Stimulated activated naive B cell treated with anti-CD40 and anti-IgM and Interleukin-4, amounts not matched to agents 10 μg/mL and 1 μg/mL and 100 μg/mL, for 72 hours (primary cell): ENCODE measurements at regions not wholly inside any gene's neighbourhood (a gene's known extent, or its start where the extent isn't known, plus 50 kb on each side); places are given as distances from the start of the nearest gene placed in this dataset.
A peak's percentile ranks its signal among the peaks of the same experiment; 100 is the strongest.
"Not testable (repeated sequence)": the region's sequence is repeated elsewhere in the genome, so short reads cannot be mapped to it uniquely, and the experiment has no call there.

Source experiments
- ATAC-seq, 2 donors: fragments of 150-1000 bp; cut with Tn5 transposase; replicated peaks; 2 replicates each; pipeline ENCODE4 v1.10.0; 2021; ENCODE audit warnings: moderate library complexity in 1 of 2
- DNase-seq: peaks from one replicate; pipeline ENCODE4 v3.0.0; 2021
- H3K27ac Mint-ChIP-seq: one replicate; pipeline ENCODE4 v1.8.0; 2022; ENCODE audit warnings: mild to moderate bottlenecking, mixed read lengths
- H3K27me3 Mint-ChIP-seq, 2 donors: one replicate each; pipeline ENCODE4 v1.8.0; 2022; ENCODE audit warnings: mixed read lengths in 2 of 2
- H3K36me3 Mint-ChIP-seq, 2 donors: one replicate each; pipeline ENCODE4 v1.8.0; 2022; ENCODE audit warnings: mixed read lengths in 2 of 2, mild to moderate bottlenecking in 1 of 2
- H3K4me1 Mint-ChIP-seq, 2 donors: one replicate each; pipeline ENCODE4 v1.8.0; 2022; ENCODE audit warnings: mixed read lengths in 2 of 2, mild to moderate bottlenecking in 1 of 2
- H3K4me3 Mint-ChIP-seq, 2 donors: one replicate each; pipeline ENCODE4 v1.8.0; 2022; ENCODE audit warnings: mild to moderate bottlenecking in 2 of 2, mixed read lengths in 2 of 2, moderate library complexity in 1 of 2
- H3K9me3 Mint-ChIP-seq, 2 donors: one replicate each; pipeline ENCODE4 v1.8.0; 2022; ENCODE audit warnings: mixed read lengths in 2 of 2, mild to moderate bottlenecking in 1 of 2

DNA sequence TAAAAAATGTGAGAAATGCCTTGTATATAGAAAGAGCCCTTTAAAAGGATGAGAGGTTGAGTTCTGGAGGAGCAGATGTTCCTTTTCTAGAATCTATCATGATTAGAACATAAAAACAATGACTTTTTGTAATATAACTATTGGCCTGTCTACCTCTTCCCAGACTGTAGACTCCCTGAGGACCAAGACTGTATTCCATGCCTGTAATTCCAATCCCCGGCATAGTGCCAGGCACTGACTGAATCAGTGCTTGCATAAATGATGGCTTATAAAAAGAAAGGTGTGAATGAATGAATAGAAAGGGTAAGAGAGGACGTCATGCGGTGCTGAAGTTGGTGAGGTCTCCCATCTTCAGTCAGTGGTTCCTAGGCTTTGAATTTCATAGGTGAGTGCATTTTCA is 92.6 kb upstream of the GDNF start:
- H3K9me3 Mint-ChIP-seq: peaks cover 1 to 6% of the 10 kb centered on the region in 2 donors
- H3K4me3 Mint-ChIP-seq: no peak overlapping the region
- no peaks in the 10 kb centered on the region for H3K27me3 Mint-ChIP-seq
- H3K27ac Mint-ChIP-seq: no peak overlapping the region
- DNase-seq (no peak), ATAC-seq (no peak)
- no peaks in the 10 kb centered on the region for H3K36me3 Mint-ChIP-seq
- no peaks in the 10 kb centered on the region for H3K4me1 Mint-ChIP-seq

DNA sequence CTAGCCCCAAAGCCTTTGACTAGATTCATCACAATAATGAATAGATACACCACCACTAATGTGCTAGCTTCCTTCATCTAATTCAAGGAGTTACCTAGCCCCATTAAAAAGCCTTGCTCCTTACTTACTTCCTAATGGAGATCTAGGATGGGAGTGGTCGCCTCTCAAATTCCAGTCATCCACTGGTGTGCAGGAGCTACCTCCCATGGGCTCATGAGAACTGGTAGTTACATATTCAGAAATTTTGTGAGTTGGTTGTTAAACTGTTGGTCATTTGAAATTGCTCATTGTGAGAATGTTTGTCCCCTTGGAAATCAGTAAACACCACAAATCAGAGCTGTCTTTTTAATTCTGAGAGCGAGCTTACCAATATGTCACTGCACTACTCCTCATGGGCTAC is 91.7 kb upstream of the GDNF start:
- ATAC-seq: no peak
- H3K9me3 Mint-ChIP-seq: peaks cover 1 to 6% of the 10 kb centered on the region in 2 donors

DNA sequence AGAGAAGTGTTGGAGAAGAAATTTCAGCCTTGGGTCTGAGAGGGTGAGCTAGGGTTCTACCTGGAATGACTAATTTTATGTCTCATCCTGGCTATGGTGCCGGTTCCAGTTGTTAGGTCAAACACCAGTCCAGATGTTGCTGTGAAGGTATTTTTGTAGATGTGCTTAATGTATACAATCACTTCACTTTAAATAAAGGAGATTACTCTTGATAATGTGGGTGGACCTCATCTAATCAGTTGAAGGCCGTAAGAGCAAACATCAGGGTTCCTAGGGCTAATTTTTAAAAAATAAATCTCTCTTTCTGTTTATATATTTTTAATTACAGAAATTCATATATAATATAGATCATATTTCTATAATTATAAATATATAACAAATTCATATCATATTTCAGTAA is 90.5 kb upstream of the GDNF start:
- Mint-ChIP-seq H3K27me3 (peaks cover 7% of the 10 kb centered on the region in 2 donors), H3K4me3 (no peak overlapping the region), H3K36me3 (no peaks in the 10 kb centered on the region), H3K4me1 (no peaks in the 10 kb centered on the region), H3K9me3 (peaks cover 1 to 6% of the 10 kb centered on the region in 2 donors), H3K27ac (no peak overlapping the region)
- ATAC-seq (no peak), DNase-seq (no peak)

More for the DNA sequence above, 91.7 kb upstream of the GDNF start:
- H3K27ac Mint-ChIP-seq: no peak overlapping the region
- H3K36me3 Mint-ChIP-seq: no peaks in the 10 kb centered on the region
- H3K4me3 Mint-ChIP-seq: no peak overlapping the region
- no peaks in the 10 kb centered on the region for H3K4me1 Mint-ChIP-seq
- no peaks in the 10 kb centered on the region for H3K27me3 Mint-ChIP-seq
- DNase-seq: no peak

DNA sequence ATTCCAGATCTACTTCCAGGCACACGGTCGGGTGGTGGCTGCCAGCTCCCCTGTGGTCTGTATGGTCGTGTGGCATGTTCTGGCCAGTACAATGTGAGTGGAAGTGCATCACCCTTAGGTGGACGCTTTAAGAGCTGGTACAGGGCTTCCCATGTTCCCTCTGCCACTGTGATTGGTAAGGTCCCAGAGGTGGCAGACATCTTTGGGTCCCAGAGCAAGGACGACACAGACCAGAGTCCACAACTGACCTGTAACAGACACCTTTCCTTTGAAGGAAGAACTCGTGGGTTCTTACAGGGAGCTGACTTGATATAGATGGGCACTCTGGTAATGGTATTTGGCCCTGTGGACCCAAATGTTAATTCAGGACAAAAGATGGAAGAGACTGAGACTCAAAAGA is 90.0 kb upstream of the GDNF start:
- no peak overlapping the region for H3K4me3 Mint-ChIP-seq
- H3K36me3 Mint-ChIP-seq: no peaks in the 10 kb centered on the region
- H3K9me3 Mint-ChIP-seq: peaks cover 1 to 6% of the 10 kb centered on the region in 2 donors
- H3K27ac Mint-ChIP-seq: no peak overlapping the region
- ATAC-seq (no peak), DNase-seq (no peak)
- H3K4me1 Mint-ChIP-seq: no peaks in the 10 kb centered on the region
- H3K27me3 Mint-ChIP-seq: peaks cover 7% of the 10 kb centered on the region in 2 donors

DNA sequence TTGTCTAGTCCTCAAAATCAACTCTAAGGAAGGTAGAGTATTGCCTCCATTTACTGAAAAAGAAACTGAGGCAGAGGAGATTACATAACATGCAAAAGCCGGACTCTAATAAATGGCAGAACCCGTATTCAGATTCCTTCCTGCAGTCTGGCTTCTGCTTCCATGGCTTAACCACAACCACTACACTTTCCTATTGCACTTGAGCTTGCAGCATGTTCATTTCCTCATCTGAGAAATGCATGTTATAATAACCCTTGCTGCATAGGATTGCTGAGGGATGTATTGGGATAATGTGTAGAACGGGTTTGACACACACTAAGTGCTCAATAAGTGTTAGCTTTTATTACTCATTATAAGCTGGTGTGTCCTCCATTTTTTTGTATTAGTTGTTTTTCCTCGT is 87.9 kb upstream of the GDNF start:
- not testable (repeated sequence) for DNase-seq, ATAC-seq, H3K27ac Mint-ChIP-seq, H3K36me3 Mint-ChIP-seq, H3K4me3 Mint-ChIP-seq, H3K9me3 Mint-ChIP-seq, H3K4me1 Mint-ChIP-seq
- H3K27me3 Mint-ChIP-seq: peaks cover 14 to 16% of the 10 kb centered on the region in 2 donors

DNA sequence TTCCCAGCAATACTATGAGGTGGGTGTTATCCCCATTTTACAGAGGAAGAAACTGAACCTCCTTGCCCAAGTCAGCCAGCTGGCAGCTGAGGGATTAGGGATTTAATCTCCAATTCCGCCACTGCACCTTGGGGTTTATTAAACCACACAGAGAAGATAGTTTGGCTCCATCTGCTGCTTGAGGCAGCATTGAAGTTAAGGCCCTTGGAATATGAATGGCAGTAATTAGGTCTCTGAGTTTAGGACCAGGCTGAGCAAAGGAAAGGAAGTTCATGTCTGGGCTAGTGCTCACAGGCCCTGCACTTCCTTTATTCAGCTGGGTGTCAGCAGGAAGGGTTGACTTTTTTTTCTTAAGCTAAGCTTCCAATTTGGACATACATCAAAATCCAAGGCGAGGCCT is 86.9 kb upstream of the GDNF start:
- Mint-ChIP-seq H3K27ac (no peak overlapping the region), H3K36me3 (no peaks in the 10 kb centered on the region), H3K4me3 (no peak overlapping the region), H3K9me3 (peaks cover 0 to 1% of the 10 kb centered on the region in 2 donors), H3K27me3 (peaks cover 14 to 16% of the 10 kb centered on the region in 2 donors), H3K4me1 (no peaks in the 10 kb centered on the region)
- ATAC-seq (no peak), DNase-seq (no peak)

DNA sequence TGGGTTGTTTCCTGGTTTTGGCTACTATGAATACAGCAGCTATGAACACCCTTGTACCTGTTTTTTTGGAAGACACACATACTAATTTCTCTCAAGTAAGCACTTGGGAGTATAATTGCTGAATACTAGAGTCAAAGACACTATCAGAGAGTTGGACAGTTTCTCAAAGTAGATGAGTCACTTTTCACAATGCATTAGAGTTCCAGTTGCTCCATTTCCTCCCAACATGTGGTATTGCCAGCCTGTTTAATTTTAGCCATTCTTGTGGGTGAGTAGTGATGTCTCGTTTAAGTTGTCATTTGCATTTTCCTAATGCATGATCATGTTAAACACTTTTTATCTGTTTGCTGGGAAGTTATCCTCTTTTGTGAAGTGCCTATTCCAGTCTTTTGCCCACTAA is 81.6 kb upstream of the GDNF start:
- H3K27ac Mint-ChIP-seq: no peak overlapping the region
- H3K4me3 Mint-ChIP-seq: no peak overlapping the region
- H3K4me1 Mint-ChIP-seq: no peaks in the 10 kb centered on the region
- no peaks in the 10 kb centered on the region for H3K36me3 Mint-ChIP-seq
- peaks cover 0 to 1% of the 10 kb centered on the region in 2 donors for H3K9me3 Mint-ChIP-seq
- H3K27me3 Mint-ChIP-seq: peaks cover 14 to 21% of the 10 kb centered on the region in 2 donors
- no peak for DNase-seq
- ATAC-seq: no peak

DNA sequence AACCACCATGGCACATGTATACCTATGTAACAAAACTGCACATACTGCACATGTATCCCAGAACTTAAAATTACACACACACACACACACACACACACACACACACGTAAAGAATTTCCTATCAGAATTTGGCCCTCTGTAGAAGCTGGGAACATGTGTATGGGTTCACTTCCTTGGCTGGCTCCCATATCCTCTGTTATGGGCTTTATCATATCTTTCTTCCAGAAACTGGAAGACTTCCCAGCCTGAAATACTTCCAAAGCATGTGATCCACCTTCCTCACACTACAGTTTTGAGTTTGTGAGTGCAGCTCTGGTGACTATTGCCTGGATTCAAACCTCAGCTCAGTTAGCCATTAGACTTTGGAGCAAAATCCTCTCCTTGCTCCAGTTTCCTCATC is 78.6 kb upstream of the GDNF start:
- Mint-ChIP-seq H3K27me3 (peaks cover 4 to 10% of the 10 kb centered on the region in 2 donors), H3K27ac (no peak overlapping the region), H3K4me1 (no peaks in the 10 kb centered on the region), H3K9me3 (peaks cover 0 to 1% of the 10 kb centered on the region in 2 donors), H3K36me3 (no peaks in the 10 kb centered on the region), H3K4me3 (no peak overlapping the region)
- DNase-seq: no peak
- ATAC-seq: no peak

DNA sequence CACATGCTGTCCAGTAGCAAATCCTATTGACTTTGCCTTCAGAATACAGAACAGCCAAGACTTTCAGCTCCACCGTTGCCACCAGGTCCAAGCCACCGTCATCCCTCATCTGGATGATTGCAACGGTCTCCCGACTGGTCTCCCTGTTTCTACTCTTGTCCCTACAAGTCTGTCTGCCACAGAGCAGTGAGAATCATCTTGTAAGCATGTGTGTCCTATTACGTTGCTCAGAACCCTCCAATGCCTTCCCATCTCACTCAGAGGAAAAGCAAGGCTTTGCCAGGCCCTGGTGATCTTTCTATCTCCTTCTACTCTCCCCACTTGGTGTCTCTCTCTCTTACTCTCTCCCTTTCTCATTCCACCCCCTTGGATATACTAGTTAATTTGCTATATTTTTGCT is 76.7 kb upstream of the GDNF start:
- no peak overlapping the region for H3K27ac Mint-ChIP-seq
- DNase-seq (no peak), ATAC-seq (no peak)
- peaks cover 0 to 13% of the 10 kb centered on the region in 2 donors for H3K27me3 Mint-ChIP-seq
- H3K4me3 Mint-ChIP-seq: no peak overlapping the region
- H3K4me1 Mint-ChIP-seq: no peaks in the 10 kb centered on the region
- peaks cover 0 to 1% of the 10 kb centered on the region in 2 donors for H3K9me3 Mint-ChIP-seq
- H3K36me3 Mint-ChIP-seq: no peaks in the 10 kb centered on the region

DNA sequence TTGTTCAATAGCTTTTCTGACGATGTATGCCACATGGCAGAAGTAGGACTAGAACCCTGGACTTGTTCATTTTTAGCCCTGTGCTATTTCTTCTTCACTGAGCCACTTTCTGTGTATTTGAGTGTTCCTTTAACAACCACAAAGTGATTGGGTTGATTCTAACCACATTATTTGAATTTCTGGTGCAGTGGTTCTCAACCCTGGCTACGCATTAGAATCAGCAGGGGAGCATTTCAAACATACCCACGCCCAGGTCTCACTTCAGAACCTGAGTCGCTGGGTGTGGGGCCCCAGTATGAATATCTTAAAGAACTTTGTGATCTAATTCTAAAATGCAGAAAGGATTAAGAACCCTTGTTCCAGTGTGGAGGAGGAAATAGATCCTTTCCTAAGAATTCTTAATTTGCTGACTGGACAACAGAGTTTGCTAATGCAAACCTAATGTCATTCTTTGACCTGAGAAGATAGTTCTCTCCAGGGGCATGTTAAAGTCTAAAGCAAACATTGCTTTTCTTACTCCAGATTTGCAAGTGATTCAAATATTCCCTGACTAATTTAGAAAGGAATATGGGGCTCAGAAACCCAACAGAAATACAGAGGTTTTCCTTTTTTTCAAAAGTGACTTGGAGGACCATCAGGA is 75.4 kb upstream of the GDNF start:
- no peaks in the 10 kb centered on the region for H3K4me1 Mint-ChIP-seq
- no peak overlapping the region for H3K27ac Mint-ChIP-seq
- DNase-seq (no peak), ATAC-seq (peak in 1 of 2 donors; percentile 20)
- peaks cover 0 to 1% of the 10 kb centered on the region in 2 donors for H3K9me3 Mint-ChIP-seq
- no peak overlapping the region for H3K4me3 Mint-ChIP-seq
- H3K36me3 Mint-ChIP-seq: no peaks in the 10 kb centered on the region
- peaks cover 8 to 26% of the 10 kb centered on the region in 2 donors for H3K27me3 Mint-ChIP-seq

DNA sequence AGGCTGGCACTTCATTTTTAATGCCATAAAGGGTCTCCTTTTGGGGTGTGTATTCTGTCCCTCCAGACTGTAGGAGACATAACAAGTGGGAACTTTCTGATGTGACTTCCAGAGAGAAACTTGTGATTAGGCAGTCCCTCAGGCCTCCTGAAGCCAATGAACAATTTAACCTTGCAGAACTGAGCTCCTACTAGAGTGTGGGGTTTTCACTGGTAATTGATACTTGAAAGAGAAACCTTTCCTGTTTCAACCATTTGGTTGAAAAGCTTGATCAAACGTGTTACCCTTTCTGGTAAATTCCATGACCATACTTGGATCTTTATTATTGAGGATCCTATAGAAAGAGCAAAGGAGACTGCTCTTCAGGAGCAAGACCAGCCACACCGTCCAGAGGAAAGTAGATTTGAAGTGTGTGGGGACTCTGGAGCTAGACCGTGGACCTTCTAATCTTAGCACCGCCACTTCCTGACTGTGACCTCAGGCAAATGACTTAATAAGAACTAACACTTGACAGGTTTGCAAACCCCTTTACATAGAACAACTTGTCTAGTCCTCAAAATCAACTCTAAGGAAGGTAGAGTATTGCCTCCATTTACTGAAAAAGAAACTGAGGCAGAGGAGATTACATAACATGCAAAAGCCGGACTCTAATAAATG is 69.9 kb upstream of the GDNF start:
- not testable (repeated sequence) for H3K9me3 Mint-ChIP-seq, DNase-seq, H3K36me3 Mint-ChIP-seq, H3K27ac Mint-ChIP-seq, H3K4me1 Mint-ChIP-seq, H3K4me3 Mint-ChIP-seq
- peak; percentile 33 to 63 for ATAC-seq
- H3K27me3 Mint-ChIP-seq: peaks cover 8 to 36% of the 10 kb centered on the region in 2 donors

DNA sequence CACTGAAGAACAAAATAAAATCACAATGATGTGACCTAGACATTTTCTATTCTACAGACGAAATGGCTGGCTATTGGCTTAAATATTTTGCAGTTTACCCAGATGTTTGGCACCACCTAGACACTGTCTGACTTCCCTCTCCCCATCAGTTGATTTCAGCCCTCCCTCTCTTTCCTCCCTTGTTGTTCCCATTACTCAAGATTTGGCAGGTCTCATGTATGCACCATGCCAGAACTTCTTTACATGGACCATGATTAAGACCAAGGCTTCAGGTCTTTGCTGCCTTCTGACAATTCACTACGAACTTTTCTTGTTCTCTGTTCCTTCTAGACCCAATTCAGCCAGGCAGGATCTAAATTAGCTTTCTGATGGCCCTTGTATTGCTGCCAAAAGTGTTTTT is 66.6 kb upstream of the GDNF start:
- Mint-ChIP-seq H3K4me3 (no peak overlapping the region), H3K4me1 (no peaks in the 10 kb centered on the region), H3K9me3 (peaks cover 4 to 8% of the 10 kb centered on the region in 2 donors), H3K27ac (no peak overlapping the region), H3K27me3 (peaks cover 8 to 32% of the 10 kb centered on the region in 2 donors), H3K36me3 (no peaks in the 10 kb centered on the region)
- ATAC-seq (no peak), DNase-seq (no peak)

DNA sequence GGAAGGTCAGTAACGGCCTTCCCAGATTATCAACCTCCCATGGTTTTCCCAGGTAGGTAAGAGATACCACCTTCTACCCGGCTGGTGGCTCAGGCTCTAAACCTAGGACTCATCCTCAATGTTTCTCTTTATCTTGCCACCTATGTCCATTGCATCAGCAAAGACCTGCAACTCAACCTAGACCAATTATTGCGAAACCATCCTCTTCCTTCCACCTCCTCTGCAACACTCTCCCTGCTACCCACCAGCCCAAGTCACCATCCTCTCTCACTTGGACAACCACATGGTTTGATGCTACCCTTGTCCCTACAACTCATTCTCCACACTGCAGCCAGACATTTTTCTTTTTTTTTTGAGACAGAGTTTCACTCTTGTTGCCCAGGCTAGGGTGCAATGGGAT is 65.4 kb upstream of the GDNF start:
- DNase-seq (no peak), ATAC-seq (no peak)
- Mint-ChIP-seq H3K36me3 (no peaks in the 10 kb centered on the region), H3K9me3 (peaks cover 4 to 8% of the 10 kb centered on the region in 2 donors), H3K27me3 (peaks cover 0 to 20% of the 10 kb centered on the region in 2 donors), H3K4me3 (no peak overlapping the region), H3K27ac (no peak overlapping the region), H3K4me1 (no peaks in the 10 kb centered on the region)

DNA sequence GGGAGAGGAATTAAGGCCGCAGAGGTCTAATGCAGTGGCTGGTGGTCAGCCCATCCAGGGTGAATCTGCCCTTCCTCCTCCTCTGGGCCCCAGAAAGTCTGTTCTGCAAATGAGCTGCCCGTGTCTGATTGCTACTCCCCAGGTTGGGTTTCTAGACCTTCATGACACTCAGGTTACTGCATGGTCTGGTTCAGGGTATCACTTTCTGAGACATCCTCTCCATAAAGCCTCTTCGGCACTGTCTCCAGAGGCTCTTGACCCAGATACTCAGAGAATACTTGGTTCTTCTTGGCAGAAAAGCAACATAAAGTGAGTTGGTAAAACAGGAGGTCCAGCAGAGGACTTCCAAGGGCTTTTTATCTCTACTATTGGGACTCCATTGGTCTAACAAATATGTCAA is 62.5 kb upstream of the GDNF start:
- Mint-ChIP-seq H3K27me3 (peaks cover 4 to 7% of the 10 kb centered on the region in 2 donors), H3K9me3 (peaks cover 4 to 8% of the 10 kb centered on the region in 2 donors), H3K36me3 (no peaks in the 10 kb centered on the region), H3K4me1 (no peaks in the 10 kb centered on the region), H3K4me3 (no peak overlapping the region), H3K27ac (no peak overlapping the region)
- no peak for ATAC-seq
- no peak for DNase-seq

DNA sequence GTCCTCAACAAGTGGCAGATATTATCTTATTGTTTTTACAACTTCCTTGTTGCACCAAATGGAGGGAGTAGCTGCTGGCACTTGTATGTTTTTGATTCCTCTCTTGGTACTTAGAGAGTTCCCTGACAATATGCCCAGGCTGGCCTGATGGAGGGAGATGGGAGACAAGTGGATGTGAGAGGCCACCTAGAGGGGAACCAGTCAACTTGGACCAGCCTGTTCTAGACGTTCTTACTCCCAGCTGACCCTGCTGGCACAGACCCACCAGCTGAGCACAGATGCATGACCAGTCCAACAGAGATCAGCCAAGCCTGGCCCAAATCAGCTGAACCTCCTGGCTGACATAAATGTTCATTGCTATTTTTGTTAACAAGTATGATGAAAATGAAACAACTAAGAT is 60.9 kb upstream of the GDNF start:
- DNase-seq: no peak
- Mint-ChIP-seq H3K27ac (no peak overlapping the region), H3K4me3 (no peak overlapping the region), H3K4me1 (no peaks in the 10 kb centered on the region), H3K36me3 (no peaks in the 10 kb centered on the region), H3K27me3 (peaks cover 0 to 12% of the 10 kb centered on the region in 2 donors), H3K9me3 (peaks cover 4% of the 10 kb centered on the region in 2 donors)
- ATAC-seq: no peak
